ENCODE measurements at regions not wholly inside any gene's neighbourhood (a gene's known extent, or its start where the extent isn't known, plus 50 kb on each side); places are given as distances from the start of the nearest gene placed in this dataset.
"Not testable (repeated sequence)": the region's sequence is repeated elsewhere in the genome, so short reads cannot be mapped to it uniquely, and the experiment has no call there.

DNA sequence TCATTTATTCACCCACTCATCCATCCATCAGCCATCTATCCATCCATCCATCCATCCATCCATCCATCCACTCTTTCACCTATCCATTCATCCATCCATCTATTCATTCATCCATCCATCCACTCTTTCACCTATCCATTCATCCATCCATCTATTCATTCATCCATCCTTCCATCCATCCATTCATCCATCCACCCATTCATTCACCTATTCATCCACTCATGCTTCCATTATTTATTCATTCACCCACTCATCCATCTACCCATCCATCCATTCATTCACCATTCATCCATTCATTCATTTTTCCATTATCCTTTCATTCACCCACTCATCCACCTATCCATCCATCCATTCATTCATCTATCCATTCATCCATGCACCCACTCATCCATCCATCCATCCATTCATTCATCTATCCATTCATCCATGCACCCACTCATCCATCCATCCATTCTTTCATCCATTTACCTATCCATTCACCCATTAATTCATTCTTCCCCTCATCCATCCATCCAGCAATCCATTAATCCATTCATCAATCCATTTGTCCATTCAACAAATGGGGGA lies 360.9 kb downstream of the ADGRD1 start:
- no peak for DNase-seq

DNA sequence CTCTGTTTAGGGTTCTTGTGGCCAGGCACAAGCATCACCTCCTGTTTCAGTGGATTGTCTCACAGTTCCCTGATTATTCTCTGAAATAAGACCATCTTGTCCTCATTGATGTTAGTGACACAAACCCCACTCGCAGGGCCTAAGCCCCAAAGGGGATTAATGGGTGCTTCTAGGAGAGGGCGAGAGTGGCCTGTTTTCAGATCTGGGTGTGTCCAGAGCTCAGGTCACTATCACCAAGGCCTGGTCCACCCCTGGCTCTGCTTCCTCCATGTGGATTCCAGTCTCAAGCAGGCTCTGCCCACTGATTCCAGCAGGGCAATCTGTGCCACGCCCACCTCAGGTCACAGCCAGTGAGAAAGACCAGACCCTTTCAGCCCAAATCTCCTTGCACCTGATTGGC lies 361.9 kb downstream of the ADGRD1 start:
- DNase-seq = no peak

DNA sequence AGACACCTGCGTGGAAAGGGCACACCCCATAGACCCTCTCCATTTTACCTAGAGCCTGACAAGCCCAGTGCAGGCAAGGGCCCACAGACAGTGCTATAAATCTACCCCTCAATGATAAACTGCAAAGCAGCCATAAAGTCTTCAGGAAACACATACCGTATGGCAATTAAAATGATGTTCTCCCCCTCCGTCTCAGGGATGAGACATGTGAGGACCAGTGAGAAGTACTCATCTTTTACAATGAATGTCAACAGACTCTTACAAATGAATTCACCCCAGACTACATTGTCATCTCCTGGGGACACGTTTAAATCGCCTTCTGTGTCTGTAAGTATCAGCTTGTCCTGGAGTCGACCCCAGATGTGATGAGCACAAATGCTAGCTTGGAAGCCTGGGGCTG lies 362.7 kb downstream of the ADGRD1 start:
- DNase-seq = no peak

DNA sequence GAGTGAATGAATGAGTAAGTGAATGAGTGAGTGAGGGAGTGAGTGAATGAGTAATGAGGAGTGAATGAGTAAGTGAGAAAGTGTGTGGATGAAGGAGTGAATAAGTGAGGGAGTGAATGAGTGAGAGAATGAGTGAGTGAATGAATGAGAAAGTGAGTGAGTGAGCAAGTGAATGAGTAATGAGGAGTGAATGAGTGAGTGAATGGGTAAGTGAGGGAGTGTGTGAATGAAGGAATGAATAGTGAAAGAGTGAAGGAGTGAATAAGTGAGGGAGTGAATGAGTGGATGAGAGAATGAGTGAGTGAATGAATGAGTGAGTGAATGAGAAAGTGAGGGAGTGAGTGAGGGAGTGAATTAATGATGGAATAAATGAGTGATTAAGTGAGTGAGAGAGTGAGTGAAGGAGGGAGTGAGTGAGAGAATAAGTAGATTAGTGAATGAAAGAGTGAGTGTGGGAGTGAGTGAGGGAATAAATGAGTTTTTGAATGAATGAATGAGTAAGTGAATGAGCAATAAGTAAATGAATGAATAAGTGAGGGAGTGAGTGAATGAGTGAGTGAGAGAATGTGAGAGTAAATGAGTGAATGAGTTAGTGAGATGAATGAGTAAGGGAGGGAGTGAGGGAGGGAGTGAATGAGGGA lies 364.5 kb downstream of the ADGRD1 start:
- no peak for DNase-seq

DNA sequence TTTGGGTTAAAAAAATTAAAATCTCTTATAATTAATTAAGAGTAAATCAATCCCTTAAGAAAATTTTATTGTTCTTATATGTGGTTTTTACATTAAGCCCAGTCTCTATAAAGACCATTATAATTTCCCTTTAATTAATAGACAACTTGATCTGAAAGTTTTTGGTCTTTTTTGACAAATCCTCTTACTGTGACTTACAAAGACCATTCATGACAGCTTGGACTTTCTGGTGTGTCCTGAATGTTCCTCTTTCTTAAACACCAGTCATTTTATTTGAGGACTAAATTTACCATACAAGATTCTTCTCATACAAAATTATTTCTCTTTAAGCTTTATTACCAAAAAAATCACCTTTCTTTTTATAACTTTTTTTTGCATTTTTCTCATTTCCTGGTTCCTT lies 368.3 kb downstream of the ADGRD1 start:
- DNase-seq = no peak

DNA sequence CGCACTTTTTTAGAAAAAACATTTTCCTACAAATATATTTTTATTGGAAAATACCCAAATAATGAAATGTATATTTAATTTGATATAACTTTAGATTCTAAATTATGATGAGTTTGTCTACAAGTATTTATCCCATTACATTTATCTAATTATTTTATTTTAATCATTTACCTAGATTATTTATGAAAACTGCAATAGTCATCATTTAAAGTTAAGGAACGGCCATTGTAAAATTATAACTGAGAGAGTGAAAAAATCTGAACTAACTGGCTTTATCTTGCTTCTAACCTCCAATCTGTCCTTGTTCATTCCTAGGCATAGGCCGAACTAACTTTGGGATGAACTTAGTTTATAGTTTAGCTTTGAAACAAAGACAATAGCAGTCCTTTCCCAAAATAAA lies 368.8 kb downstream of the ADGRD1 start:
- DNase-seq = not testable (repeated sequence)

DNA sequence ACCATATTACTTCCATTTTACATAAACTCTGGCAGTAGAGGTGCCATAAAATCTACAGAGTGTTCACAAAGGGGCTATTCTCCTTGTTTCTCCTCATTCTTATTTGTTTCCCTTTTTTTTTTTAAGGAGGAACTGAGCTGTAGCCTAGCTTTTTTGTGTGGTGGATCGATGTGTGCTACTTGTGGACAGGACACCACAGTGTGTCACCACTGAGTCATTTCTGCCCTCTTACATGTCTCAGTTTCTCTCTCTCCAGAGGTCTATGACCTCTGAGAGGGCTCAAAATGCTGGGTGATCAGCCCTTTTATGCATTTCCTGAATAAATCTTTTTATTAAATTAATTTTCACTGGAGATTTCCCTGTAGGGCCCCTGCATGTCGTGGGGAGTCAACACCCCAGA lies 370.2 kb downstream of the ADGRD1 start:
- DNase-seq = no peak

DNA sequence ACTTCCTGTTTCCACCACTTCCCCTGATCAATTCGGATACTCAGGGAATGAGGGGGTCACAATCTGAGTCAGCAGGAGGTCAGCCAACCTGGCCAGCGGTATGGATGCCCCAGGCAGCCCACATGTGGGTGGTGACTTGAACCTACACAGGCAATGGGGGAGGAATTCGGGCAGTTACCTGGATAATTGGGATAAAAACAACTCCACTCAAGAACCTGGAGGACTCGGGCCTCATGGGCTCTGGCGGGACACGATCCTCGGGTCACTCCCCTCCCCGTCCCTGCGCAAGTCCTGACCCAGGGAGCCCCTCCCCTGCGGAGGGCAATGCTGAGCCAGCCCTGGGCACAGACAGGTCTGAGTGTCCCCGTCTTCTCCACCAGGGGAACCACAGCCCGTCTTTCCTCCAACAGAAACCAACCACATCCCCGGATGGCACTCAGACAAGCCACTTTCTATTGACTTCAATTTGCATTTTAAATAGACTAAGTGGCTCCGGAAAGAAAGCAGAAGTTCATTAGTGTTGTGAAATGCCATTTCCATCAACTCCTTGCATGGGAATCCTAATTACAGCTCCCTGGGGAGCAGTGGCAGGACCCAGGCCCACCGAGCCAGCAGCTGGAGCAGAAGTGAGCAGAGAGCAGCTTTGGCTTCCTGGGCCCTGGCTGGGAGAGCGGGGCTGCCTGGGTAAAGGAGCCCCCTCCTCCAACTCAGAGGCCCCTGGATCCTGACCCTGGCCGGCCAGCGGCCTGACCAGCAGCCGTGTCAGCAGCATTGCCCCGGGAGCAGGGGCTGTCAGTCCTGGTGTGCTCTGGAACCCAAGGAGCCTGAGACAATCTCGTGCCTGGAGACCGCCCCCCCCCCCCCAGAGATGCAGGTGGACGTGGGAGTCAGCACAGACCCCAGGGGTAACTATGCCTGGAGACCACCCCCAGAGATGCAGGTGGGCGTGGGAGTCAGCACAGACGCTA lies 374.1 kb downstream of the ADGRD1 start:
- no peak for DNase-seq

DNA sequence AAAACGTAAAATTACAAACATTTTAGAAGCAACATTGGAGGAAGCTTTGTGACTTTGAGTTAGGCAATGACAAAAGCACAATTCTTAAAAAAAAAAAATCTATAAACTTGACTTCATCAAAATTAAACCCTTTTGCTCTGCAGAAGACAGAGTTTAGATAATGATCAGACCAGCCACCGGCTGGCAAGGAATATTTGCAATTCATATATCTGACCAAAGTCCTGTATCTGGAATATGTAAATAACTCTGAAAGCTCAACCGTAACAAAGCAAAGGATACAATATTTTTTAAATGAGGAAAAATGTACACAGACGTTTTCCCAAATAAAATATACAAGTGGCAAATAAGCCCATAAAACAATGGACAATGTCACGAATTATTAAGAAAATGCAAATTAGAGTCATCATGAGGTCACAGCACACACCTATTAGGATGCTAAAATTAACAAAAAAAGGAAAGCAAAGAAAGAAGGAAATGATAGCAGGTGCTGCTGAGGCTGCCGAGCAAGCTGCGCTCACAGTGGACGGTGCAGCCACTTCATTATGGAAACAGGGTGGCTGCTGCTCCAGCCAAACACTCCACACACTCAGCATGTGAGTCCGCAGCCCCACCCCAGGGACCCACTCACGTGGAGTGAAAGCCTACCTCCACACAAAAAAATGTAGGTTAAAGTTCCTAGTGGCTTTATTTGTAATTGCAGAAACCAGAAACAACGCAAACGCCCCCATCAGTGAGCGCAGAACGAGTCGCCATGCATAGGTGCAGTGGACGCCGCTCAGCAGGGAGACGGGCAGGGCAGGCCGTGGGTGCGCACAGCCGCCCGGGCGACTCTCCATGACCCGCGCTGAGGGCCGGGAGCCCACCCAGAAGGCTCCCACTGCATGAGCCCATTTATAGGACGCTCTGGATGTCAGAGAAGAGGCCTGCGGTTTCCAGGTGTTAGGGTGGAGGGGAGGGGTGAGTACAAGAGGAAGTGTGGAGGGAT lies 375.4 kb downstream of the ADGRD1 start:
- not testable (repeated sequence) for DNase-seq

DNA sequence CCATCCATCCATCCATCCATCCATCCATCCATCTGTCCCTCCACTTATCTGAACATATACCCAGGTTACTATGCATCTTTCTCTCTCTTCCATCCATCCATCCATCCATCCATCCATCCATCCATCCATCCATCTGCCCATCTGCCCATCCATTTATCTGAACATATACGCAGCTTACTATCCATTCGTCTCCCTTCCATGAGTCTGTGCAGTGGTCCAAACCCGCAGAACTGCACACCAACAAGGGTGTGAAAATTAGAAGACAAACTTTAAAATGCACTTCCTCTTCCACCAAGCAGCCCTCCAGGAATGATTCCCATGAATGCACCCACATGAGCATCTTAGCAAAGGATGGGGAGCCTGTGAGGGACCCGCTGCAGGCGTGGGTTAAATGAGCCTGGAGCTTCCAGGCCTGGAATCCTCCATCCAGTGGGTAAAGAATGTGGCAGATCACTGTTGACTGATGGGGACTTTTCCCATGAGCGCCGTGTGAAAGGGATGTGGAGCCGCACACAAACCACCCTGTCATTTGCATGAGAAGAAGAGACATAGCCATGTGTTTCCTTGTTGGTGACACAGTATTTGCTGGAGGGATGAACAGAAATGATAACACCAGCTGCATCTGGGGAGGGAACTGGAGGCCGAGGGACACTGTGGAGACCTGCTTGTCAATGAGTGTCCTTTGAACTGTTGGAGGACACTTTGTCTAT lies 376.6 kb downstream of the ADGRD1 start:
- no peak for DNase-seq

DNA sequence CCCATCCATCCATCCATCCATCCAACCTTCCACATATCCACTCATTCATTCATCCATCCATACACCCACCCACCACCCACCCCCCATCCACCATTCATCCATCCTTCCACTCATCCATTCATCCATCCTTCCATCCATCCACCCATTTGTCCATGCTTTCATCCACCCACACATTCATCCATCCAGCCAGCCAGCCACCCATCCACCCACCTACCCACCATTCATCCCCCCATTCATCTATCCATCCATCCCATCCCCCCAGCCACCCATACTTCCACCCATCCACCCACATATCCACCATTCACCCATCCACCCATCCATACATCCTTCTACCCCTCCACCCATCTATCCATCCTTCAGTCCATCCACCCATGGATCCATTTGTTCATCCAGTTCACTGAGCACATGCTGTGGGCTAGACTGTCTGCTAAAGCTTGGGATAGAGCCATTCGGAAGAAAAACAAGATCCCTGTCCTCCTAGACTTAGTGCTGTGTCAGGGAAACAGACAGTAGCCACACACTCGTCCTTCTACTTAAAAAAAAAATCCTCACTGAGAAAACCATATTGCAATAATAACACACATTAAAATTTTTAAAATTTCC lies 377.5 kb downstream of the ADGRD1 start:
- no peak for DNase-seq

DNA sequence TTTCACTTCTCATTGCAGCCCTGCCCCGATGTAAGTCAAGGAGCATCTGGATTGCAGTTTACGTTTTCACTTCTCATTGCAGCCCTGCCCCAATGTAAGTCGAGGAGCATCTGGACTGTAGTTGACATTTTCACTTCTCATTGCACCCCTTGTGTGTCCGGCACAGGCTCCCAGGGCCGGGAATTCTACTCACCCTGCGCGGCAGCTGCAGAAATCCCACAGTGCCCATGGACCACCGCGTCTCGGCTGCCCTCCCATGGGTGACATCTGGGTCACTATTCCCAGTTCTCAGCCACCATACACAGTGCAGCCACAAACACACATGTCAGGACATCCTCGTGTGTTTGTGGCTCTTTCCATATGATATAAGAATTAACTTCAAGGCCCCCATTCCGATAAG lies 378.5 kb downstream of the ADGRD1 start:
- DNase-seq = no peak

DNA sequence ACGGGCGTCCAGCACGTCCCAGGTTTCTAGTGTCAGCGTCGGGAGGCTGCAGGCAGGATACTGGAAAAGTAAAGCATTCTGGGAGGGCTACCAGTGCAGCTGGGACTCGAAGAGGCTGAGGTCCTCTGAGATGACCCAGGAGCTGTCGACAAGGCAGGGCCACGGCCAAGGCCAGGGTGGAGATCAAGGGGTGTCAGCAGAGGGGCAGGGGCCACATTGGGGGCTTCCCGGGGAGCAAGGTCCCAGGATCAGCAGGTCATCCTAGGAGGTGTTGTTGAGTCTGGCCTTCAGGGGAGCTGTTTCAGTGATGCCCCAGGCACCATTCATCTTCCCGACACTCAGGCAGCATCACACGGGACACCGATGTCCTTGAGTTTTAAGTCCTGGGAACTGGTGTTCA lies 377.8 kb upstream of the SFSWAP start:
- DNase-seq = no peak

DNA sequence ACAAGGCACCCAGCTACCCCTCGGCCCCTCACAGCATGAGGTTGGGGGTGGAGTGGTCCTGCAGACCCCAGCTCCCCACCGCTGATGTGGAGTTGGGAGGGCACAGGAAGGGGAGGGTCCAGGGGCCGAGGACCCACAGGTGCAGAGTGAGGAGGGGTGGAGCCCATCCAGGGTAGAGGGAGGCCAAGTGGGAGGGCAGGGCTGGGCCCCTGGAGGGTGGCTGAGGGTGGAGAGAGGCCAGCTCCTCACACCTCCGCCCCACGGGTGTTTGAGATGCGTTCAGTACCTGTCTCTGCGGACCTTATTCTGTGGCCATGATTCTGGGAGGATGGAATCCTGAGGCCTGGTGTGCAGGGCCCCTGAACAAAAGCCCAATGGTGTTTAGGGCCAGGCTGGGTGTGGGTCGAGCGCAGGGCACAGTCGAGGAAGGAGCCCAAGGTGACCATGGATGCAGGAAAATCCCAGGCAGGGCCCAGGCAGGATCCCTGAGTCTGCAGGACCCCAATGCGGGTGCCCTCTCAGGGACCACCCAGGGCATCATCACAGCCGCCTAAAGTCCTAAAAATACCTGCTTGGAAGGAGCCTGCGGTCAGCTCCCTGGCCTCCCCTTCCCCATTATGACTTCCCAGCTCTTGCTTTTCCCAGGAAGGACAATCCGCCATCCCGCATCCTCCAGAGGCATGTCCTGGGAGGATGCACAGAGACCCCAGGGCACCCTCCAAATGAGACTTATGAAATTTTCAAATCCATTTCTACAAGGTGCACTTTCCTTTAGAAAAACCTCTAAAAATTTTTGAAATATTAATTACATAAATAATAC lies 377.1 kb upstream of the SFSWAP start:
- DNase-seq = no peak

DNA sequence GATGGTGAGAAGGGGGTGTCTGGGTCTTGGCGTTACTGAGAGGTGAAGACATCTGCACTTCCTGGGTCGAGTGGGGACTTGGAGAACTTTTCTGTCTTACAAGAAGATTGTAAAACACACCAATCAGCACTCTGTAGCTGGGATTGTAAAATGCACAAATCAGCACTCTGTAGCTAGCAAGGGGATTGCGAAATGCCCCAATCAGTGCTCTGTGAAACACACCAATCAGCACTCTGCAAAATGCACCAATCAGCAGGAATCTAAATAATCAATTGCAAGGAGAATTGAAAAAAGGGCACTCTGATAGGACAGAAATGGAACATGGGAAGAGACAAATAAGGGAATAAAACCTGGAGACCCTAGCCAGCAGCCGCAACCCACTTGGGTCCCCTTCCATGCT lies 376.1 kb upstream of the SFSWAP start:
- DNase-seq = no peak

DNA sequence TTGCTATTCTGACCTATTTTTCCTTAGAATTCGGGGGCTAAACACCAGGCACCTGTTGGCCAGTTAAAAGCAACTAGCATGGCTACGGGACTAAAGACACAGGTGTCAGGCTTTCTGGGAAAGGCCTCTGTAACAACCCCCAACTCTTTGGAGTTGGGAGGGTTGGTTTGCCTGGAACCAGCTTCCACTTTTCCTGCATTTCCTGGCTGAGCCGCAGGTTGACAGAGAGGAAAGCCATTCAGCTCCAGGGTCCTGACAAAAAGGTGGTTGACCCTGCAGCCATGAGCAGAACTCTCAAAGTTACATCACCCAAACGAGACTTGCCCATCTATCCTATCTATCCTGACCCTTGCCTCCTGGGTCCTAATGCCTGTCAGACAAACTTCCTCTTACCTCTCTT lies 375.4 kb upstream of the SFSWAP start:
- no peak for DNase-seq

DNA sequence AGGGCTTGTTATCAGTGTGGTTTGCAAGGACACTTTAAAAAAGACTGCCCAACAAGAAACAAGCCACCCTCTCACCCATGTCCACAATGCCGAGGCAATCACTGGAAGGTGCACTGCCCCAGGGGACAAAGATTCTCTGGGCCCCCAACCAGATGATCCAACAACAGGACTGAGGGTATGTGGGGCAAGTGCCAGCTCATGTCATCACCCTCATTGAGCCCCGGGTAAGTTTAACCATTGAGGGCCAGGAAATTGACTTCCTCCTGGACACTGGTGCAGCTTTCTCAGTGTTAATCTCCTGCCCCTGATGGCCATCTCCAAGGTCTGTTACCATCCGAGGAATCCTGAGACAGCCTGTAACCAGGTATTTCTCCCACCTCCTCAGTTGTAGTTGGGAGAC lies 373.0 kb upstream of the SFSWAP start:
- DNase-seq = not testable (repeated sequence)

DNA sequence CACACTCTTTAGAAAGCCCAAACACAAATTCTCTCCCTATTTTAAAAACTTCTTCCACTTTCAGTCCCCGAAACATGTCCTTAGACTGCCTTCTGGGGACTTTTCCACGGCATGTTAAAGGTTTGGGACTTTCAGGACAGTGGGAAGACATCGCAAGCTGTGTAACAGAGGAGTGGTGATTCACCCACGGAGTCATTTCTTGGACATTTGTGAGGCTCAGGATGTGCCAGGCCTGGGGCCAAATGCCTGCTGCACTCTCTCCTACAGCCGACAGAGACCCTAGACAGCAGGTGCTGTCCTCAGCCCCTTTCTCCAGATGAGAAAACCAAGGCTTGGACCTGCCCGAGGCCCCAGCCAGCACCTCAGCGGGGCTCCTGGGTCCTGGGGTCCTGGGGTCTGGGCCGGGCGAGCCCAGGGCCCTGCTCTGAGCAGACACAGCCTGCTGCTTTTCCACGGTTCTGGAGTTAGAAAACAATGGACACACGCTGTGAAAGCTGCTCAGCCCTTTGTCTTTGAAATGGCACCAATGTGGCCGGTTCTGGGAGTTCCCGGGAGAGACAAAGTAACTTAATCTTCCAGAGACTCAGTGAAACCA lies 370.2 kb upstream of the SFSWAP start:
- DNase-seq = no peak

DNA sequence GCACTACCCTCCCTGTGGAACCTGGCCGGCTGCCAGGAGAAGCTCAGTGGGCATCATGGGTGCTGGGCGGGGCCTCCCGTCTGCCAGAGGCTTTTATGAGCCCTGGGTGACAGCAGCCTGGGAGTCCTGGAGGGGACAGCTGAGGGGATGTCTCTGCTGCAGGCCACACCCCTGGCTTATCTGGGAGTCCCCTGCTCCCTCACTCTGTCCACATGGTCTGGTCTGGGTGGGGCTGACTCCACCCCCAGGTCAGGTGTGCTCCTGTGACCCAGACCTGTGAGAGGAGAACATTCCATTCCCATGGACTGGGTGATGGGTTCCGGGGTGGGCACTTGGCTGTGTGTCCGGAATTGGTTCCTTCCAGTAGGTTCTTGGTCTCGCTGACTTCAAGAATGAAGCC lies 369.3 kb upstream of the SFSWAP start:
- DNase-seq = not testable (repeated sequence)

DNA sequence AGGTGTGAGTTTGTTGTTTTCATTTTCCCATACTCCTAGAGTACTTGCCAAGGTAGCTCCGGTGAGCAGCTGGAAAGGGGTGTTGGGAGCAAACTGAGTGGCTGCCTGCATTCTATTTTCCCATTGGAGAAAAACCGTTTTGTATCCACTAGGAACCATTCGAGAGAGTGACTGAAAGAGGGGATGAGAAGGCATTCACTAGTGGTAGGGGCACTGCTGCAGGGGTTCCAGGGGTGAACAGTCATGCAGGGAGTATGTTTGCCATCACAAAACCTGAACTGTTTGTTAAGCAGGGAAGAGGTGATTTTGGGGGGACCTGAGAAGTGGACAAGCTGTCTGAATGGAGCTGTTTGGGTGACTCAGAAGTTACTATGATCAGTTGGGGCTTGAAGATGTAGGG lies 367.5 kb upstream of the SFSWAP start:
- DNase-seq = not testable (repeated sequence)

Measured in right kidney (tissue), 1 donor.